Esophagus squamous epithelium (tissue), 5 donors: ENCODE measurements at regions not wholly inside any gene's neighbourhood (a gene's known extent, or its start where the extent isn't known, plus 50 kb on each side); places are given as distances from the start of the nearest gene placed in this dataset.

Experiments used
- DNase-seq: peaks from one replicate; lab custom pipeline; 2025; lab: John Stamatoyannopoulos, UW
- H3K27ac ChIP-seq, 4 donors: fragments of 200-600 bp; sonication (generic); one replicate each; pipeline ENCODE4 v1.5.1; 2016 to 2019; ENCODE audit warnings: mild to moderate bottlenecking in 1 of 4
- H3K27me3 ChIP-seq, 4 donors: fragments of 200-600 bp; sonication (generic); 1 replicate in 3 of 4; 2 replicates in 1 of 4; pipeline versions ENCODE4 v1.5.1 to v1.6.0; 2017 to 2021; ENCODE audit warnings: antibody characterized with exemption in 1 of 4
- H3K36me3 ChIP-seq, 3 donors: fragments of 200-600 bp; sonication (generic); one replicate each; pipeline ENCODE4 v1.5.1; 2016 to 2019
- H3K4me1 ChIP-seq, 3 donors: fragments of 200-600 bp; sonication (generic); one replicate each; pipeline ENCODE4 v1.5.1; 2017 to 2019
- H3K4me3 ChIP-seq, 4 donors: fragments of 200-600 bp; sonication (generic); 1 replicate in 3 of 4; 2 replicates in 1 of 4; pipeline ENCODE4 v1.5.1; 2016 to 2019; ENCODE audit warnings: mild to moderate bottlenecking in 2 of 4, moderate library complexity in 1 of 4
- H3K9me3 ChIP-seq, 3 donors: fragments of 200-600 bp; sonication (generic); one replicate each; pipeline ENCODE4 v1.5.1; 2016 to 2019
- POLR2A ChIP-seq, 4 donors: fragments of 450-650 bp; IDR thresholded peaks; one replicate each; pipeline ENCODE4 v1.6.1; 2017; ENCODE audit warnings: antibody characterized with exemption in 4 of 4, mild to moderate bottlenecking in 4 of 4, moderate library complexity in 3 of 4
- WGBS, 2 donors: methylation state at CpG; one replicate each; pipeline ENCODE4 v1.1.5; 2018; 5-methylcytosine and 5-hydroxymethylcytosine counted together
- intact Hi-C: fragments of 100-400 bp; cut with DNase I; formaldehyde crosslinking; loops from one replicate; pipeline ENCODE4 v1.15.0; 2022
- TF ChIP-seq, protein P1 (sequence below), 6 experiments: fragments of 450-650 bp in 4 of 6; fragments of 200-600 bp in 2 of 6; sonication (generic) in 2 of 6; IDR thresholded peaks; one replicate each; pipeline ENCODE4 v1.5.1; 2016 to 2019; ENCODE audit warnings: antibody characterized with exemption in 6 of 6, mild to moderate bottlenecking in 4 of 6, moderate library complexity in 4 of 6
- donor health status: DM: yes; HTN: yes; CAD: no.

DNA sequence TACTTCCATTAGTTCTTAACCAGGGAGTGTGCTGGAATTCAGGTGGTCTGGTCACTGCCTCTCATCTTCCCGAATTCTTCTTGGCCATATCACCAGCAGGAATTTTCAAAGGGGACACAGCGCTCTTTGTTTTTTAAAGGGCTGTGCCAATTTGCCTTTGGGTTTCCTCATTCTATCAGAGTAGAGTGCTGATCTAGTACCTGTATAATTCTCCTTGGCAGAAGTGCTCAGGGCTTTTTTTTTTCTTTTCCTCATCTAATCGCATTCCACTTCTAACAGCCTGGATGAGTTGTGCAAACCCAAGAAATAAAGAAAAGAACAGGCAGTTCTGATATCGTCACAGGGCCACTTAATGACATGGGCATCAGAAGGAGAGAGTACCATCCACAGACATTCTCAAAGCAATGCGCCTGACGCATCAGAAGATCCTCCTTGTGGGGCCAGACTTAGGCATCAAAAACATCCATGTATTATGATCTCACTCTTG, 121.0 kb downstream of the ASB7 start:
- peaks cover 17 to 51% (median 21%) of the 10 kb centered on the region in 3 donors for H3K4me1 ChIP-seq
- no peak for DNase-seq
- intact Hi-C loops: no loop called here
- no peaks in the 10 kb centered on the region for H3K36me3 ChIP-seq
- no peaks in the 10 kb centered on the region for H3K9me3 ChIP-seq
- TF ChIP-seq, protein P1, sequence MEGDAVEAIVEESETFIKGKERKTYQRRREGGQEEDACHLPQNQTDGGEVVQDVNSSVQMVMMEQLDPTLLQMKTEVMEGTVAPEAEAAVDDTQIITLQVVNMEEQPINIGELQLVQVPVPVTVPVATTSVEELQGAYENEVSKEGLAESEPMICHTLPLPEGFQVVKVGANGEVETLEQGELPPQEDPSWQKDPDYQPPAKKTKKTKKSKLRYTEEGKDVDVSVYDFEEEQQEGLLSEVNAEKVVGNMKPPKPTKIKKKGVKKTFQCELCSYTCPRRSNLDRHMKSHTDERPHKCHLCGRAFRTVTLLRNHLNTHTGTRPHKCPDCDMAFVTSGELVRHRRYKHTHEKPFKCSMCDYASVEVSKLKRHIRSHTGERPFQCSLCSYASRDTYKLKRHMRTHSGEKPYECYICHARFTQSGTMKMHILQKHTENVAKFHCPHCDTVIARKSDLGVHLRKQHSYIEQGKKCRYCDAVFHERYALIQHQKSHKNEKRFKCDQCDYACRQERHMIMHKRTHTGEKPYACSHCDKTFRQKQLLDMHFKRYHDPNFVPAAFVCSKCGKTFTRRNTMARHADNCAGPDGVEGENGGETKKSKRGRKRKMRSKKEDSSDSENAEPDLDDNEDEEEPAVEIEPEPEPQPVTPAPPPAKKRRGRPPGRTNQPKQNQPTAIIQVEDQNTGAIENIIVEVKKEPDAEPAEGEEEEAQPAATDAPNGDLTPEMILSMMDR (IDR thresholded peaks at IDR 0.05): no peak
- no peak for TF ChIP-seq POLR2A (IDR thresholded peaks at IDR 0.05)
- H3K4me3 ChIP-seq: no peak overlapping the region
- H3K27ac ChIP-seq: peak overlapping the region in 3 of 4 donors; percentile 89 to 96 (median 96)
- H3K27me3 ChIP-seq: peaks cover 0 to 1% (median 0%) of the 10 kb centered on the region in 4 donors
- 53 to 58% methylated on average over 6 of the region's 6 CpGs for WGBS, 2 donors

DNA sequence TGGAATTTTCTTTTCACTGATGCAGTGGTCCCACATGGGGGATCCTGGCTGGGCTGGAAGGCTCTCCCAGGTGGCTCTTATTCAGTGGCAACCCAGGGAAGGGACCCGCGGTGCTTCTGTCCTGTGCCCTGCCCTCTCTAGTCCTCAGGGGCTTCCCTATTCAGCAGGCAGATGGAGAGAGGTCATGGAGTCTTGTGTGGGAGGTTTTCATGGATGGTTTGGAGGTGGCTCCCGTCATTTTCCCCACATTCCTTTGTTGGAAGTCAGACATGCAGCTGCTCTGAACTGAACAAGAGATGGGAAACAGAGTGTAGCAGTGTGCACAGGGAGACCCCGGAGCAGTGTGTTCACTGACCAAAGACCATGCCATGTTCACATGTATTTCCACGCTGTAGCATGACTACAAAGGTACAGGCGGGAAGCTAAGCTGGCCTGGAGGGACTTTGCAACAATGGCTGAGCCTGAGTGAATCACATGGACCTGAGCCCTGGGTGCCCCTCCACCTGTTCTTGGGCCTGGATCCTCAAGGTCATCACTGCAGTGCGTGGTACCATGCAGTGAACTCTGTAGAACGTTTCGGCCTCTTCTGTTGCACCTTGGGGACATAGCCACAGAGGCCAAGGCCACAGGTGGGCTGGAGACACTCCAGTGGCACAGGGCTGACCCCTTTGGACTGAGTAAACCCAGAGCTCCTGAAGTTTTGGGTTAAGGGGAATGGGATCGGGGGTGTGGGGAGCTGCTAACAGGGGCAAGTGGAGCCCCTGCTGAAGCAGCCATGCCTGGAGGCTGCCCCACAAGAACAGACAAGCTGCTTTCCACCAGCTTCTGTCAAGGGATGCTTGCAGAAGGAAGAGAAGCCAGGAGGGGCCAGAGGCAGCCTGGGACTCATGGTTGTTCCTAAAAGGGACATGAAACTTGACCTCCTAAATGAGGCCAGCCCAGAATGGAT, 123.0 kb downstream of the ASB7 start:
- Histone ChIP-seq H3K9me3 (no peaks in the 10 kb centered on the region), H3K27ac (peak overlapping the region in 1 of 4 donors; percentile 17), H3K27me3 (peaks cover 0 to 7% (median 0%) of the 10 kb centered on the region in 4 donors), H3K4me3 (no peak overlapping the region), H3K4me1 (peaks cover 16 to 48% (median 20%) of the 10 kb centered on the region in 3 donors), H3K36me3 (no peaks in the 10 kb centered on the region)
- no peak for DNase-seq
- WGBS, 2 donors: 58 to 78% methylated on average over 5 to 7 of the region's 10 CpGs
- TF ChIP-seq, protein P1 (IDR thresholded peaks at IDR 0.05): no peak
- no peak for TF ChIP-seq POLR2A (IDR thresholded peaks at IDR 0.05)
- intact Hi-C loops: no loop called here

DNA sequence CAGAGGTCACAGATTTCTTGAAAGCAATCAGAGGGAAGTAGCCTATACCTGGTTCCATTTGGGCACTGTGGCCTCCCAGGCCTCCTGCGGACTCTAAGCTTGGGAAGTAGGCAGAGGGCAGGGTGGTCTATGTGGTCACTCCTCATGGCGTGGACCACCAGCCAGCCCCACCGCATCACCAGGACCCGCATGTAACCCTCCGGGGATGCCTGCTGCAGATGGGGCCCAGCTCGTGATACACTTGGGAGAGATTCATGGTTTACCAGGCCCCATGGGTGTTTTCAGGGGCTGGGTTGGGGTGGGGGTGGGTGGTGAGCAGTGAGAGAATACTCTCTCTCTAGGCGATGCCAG, 123.7 kb downstream of the ASB7 start:
- no peak for TF ChIP-seq POLR2A (IDR thresholded peaks at IDR 0.05)
- TF ChIP-seq, protein P1 (IDR thresholded peaks at IDR 0.05): no peak
- DNase-seq: no peak
- Histone ChIP-seq H3K4me1 (peaks cover 11 to 42% (median 15%) of the 10 kb centered on the region in 3 donors), H3K27ac (no peak overlapping the region), H3K27me3 (peaks cover 0 to 7% (median 0%) of the 10 kb centered on the region in 4 donors), H3K36me3 (no peaks in the 10 kb centered on the region), H3K4me3 (no peak overlapping the region), H3K9me3 (no peaks in the 10 kb centered on the region)
- WGBS, 2 donors: 95% methylated on average over 5 of the region's 7 CpGs; no CpG with 5 or more reads in 1 of the 2 donors
- intact Hi-C loops: no loop called here

DNA sequence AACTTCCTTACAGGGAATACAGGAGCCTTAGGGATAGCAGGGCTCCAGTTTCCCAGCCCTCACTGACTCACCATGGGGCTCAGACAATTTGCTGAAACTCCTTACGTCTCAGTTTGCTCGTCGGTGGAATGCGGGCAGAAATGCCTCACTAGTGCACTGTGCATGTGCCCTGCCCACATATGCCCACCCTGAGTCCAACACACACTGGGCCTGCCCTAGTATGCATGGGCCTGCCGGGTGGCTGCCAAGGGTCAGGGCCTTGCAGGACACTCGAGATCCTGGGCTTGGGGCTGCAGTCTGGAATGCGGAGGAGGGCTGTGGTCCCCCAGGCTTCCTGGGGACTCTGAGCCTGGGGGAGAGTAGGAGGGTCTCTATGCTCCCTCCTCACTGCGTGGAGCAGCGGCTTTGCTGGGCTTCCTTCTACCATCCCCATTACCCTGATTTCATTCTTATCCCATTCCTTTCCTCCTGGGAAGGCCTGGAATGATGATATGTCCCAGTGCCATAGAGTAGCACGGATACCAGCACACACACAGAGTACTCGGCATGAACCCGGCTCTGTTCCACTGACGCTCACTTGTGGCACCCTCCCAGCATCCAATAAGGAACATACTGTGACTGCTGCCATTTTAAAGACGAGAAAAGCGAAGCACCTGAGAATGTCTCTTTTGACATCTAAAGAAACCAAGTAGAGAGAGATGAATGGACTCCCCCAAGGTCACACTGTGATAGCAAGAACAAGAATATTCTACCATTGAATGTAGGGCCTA, 124.2 kb downstream of the ASB7 start:
- Histone ChIP-seq H3K4me3 (no peak overlapping the region), H3K27ac (no peak overlapping the region), H3K36me3 (no peaks in the 10 kb centered on the region), H3K9me3 (no peaks in the 10 kb centered on the region), H3K4me1 (peaks cover 6 to 36% (median 10%) of the 10 kb centered on the region in 3 donors), H3K27me3 (peaks cover 0 to 7% (median 0%) of the 10 kb centered on the region in 4 donors)
- 69 to 86% methylated on average over 8 to 10 of the region's 15 CpGs for WGBS, 2 donors
- no peak for DNase-seq
- intact Hi-C loops: no loop called here
- TF ChIP-seq, protein P1 (IDR thresholded peaks at IDR 0.05): no peak
- TF ChIP-seq POLR2A (IDR thresholded peaks at IDR 0.05): no peak
